Upper lobe of left lung (tissue), 6 donors: ENCODE measurements at regions not wholly inside any gene's neighbourhood (a gene's known extent, or its start where the extent isn't known, plus 50 kb on each side); places are given as distances from the start of the nearest gene placed in this dataset.

ENCODE experiments used
- ATAC-seq, 2 donors: fragments of 200-7000 bp; cut with Tn5 transposase; one replicate each; pipeline ENCODE4 v1.9.1; 2022; ENCODE audit warnings: mild to moderate bottlenecking in 2 of 2, moderate library complexity in 2 of 2; ENCODE audit not compliant: low FRiP score in 2 of 2
- DNase-seq, 2 donors: peaks; one replicate each; pipeline ENCODE4 v3.0.0-alpha.2; 2019 to 2020
- H3K27ac ChIP-seq, 4 donors: fragments of 200-600 bp; sonication (generic); one replicate each; pipeline ENCODE4 v1.5.1; 2016 to 2019
- H3K27me3 ChIP-seq, 4 donors: fragments of 200-600 bp; sonication (generic); one replicate each; pipeline ENCODE4 v1.5.1; 2017 to 2019
- H3K36me3 ChIP-seq, 4 donors: fragments of 200-600 bp; sonication (generic); one replicate each; pipeline ENCODE4 v1.5.1; 2016 to 2019
- H3K4me1 ChIP-seq, 4 donors: fragments of 200-600 bp; sonication (generic); one replicate each; pipeline ENCODE4 v1.5.1; 2018 to 2019
- H3K4me3 ChIP-seq, 4 donors: fragments of 200-600 bp; sonication (generic); one replicate each; pipeline ENCODE4 v1.5.1; 2017 to 2019; ENCODE audit warnings: mild to moderate bottlenecking in 2 of 4, moderate library complexity in 1 of 4
- H3K9me3 ChIP-seq, 4 donors: fragments of 200-600 bp; sonication (generic); one replicate each; pipeline ENCODE4 v1.5.1; 2018 to 2019
- EP300 ChIP-seq, 4 donors: sonication (generic); formaldehyde crosslinking; IDR thresholded peaks; one replicate each; pipeline ENCODE4 v1.5.1; 2017; ENCODE audit warnings: antibody characterized with exemption in 4 of 4, control low read depth in 2 of 4
- POLR2A ChIP-seq, 4 donors: fragments of 450-650 bp; IDR thresholded peaks; one replicate each; pipeline ENCODE4 v1.5.1; 2016 to 2017; ENCODE audit warnings: antibody characterized with exemption in 4 of 4, mild to moderate bottlenecking in 2 of 4
- POLR2AphosphoS5 ChIP-seq, 2 donors: sonication (generic); formaldehyde crosslinking; IDR thresholded peaks; one replicate each; pipeline ENCODE4 v1.5.1; 2017; ENCODE audit warnings: antibody characterized with exemption in 2 of 2
- WGBS, 2 donors: methylation state at CpG; one replicate each; pipeline ENCODE4 v1.1.5; 2017 to 2018; 5-methylcytosine and 5-hydroxymethylcytosine counted together
- TF ChIP-seq, protein P1 (sequence below), 6 experiments: fragments of 450-650 bp in 4 of 6; fragments of 200-600 bp in 2 of 6; sonication (generic) in 2 of 6; IDR thresholded peaks; one replicate each; pipeline ENCODE4 v1.5.1; 2016 to 2019; ENCODE audit warnings: antibody characterized with exemption in 6 of 6
- donor health status: DM: no; HTN: no; CAD: no; lungs with moderate emphysema.
- donor health status: DM: no; HTN: yes; CAD: no; lungs with severe emphysema.

GRCh38 chr22:49586244-49586748 is 241.4 kb downstream of the BRD1 start:
- Histone ChIP-seq H3K36me3 (peaks cover 0 to 4% (median 0%) of the 10 kb centered on the region in 4 donors), H3K4me3 (no peak overlapping the region), H3K9me3 (no peaks in the 10 kb centered on the region), H3K27ac (no peak overlapping the region), H3K27me3 (no peaks in the 10 kb centered on the region), H3K4me1 (peaks cover 0 to 3% (median 0%) of the 10 kb centered on the region in 4 donors)
- no peak for ATAC-seq
- DNase-seq: no peak
- TF ChIP-seq EP300 (IDR thresholded peaks at IDR 0.05) (no peak), POLR2AphosphoS5 (IDR thresholded peaks at IDR 0.05) (no peak), POLR2A (IDR thresholded peaks at IDR 0.05) (no peak)
- TF ChIP-seq, protein P1, sequence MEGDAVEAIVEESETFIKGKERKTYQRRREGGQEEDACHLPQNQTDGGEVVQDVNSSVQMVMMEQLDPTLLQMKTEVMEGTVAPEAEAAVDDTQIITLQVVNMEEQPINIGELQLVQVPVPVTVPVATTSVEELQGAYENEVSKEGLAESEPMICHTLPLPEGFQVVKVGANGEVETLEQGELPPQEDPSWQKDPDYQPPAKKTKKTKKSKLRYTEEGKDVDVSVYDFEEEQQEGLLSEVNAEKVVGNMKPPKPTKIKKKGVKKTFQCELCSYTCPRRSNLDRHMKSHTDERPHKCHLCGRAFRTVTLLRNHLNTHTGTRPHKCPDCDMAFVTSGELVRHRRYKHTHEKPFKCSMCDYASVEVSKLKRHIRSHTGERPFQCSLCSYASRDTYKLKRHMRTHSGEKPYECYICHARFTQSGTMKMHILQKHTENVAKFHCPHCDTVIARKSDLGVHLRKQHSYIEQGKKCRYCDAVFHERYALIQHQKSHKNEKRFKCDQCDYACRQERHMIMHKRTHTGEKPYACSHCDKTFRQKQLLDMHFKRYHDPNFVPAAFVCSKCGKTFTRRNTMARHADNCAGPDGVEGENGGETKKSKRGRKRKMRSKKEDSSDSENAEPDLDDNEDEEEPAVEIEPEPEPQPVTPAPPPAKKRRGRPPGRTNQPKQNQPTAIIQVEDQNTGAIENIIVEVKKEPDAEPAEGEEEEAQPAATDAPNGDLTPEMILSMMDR (IDR thresholded peaks at IDR 0.05): no peak
- WGBS, 2 donors: 78 to 93% methylated on average over 10 to 19 of the region's 20 CpGs

GRCh38 chr22:49585461-49586243 is 242.0 kb downstream of the BRD1 start:
- H3K27ac ChIP-seq: no peak overlapping the region
- ATAC-seq (peak in 1 of 2 donors; percentile 7), DNase-seq (peak in 1 of 2 donors; percentile 46)
- H3K4me1 ChIP-seq: peaks cover 0 to 3% (median 0%) of the 10 kb centered on the region in 4 donors
- H3K27me3 ChIP-seq: no peaks in the 10 kb centered on the region
- H3K36me3 ChIP-seq: peaks cover 0 to 4% (median 0%) of the 10 kb centered on the region in 4 donors
- no peak overlapping the region for H3K4me3 ChIP-seq
- no peaks in the 10 kb centered on the region for H3K9me3 ChIP-seq
- no peak for TF ChIP-seq POLR2AphosphoS5 (IDR thresholded peaks at IDR 0.05)
- no peak for TF ChIP-seq POLR2A (IDR thresholded peaks at IDR 0.05)
- no peak for TF ChIP-seq EP300 (IDR thresholded peaks at IDR 0.05)
- TF ChIP-seq, protein P1 (IDR thresholded peaks at IDR 0.05): no peak
- 85% methylated on average over 18 to 23 of the region's 23 CpGs for WGBS, 2 donors

GRCh38 chr22:49583886-49584505 is 243.7 kb downstream of the BRD1 start:
- no peaks in the 10 kb centered on the region for H3K27me3 ChIP-seq
- peaks cover 0 to 5% (median 2%) of the 10 kb centered on the region in 4 donors for H3K9me3 ChIP-seq
- 96 to 97% methylated on average over 21 to 26 of the region's 26 CpGs for WGBS, 2 donors
- H3K27ac ChIP-seq: no peak overlapping the region
- DNase-seq (peak in 1 of 2 donors; percentile 46), ATAC-seq (no peak)
- H3K4me3 ChIP-seq: no peak overlapping the region
- peaks cover 0 to 4% (median 0%) of the 10 kb centered on the region in 4 donors for H3K36me3 ChIP-seq
- H3K4me1 ChIP-seq: peaks cover 0 to 3% (median 0%) of the 10 kb centered on the region in 4 donors
- TF ChIP-seq EP300 (IDR thresholded peaks at IDR 0.05) (no peak), POLR2A (IDR thresholded peaks at IDR 0.05) (no peak), POLR2AphosphoS5 (IDR thresholded peaks at IDR 0.05) (no peak)
- TF ChIP-seq, protein P1 (IDR thresholded peaks at IDR 0.05): no peak

DNA sequence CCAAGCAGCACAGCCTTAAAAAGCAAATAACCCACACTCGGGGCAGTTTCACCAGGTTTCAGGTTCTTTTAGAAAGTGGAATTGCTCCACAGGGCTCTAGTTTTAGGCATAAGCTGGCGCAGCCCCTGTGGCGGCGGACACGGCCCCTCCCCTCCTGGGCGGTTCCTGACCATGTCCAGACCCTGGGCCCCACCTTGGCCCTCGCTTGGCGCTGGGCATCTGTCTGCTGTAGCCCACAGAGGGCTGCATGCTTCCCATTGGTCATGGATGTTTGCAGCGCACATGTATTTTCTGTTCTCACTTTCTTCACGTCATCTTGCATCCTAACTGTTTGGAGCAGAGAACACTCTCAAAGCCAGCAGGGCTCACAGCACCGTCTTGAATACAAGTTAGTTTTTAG is 244.3 kb downstream of the BRD1 start:
- ATAC-seq (no peak), DNase-seq (peak in 1 of 2 donors; percentile 46)
- no peaks in the 10 kb centered on the region for H3K27me3 ChIP-seq
- no peak overlapping the region for H3K4me3 ChIP-seq
- H3K27ac ChIP-seq: no peak overlapping the region
- H3K36me3 ChIP-seq: peaks cover 0 to 4% (median 0%) of the 10 kb centered on the region in 4 donors
- peaks cover 0 to 3% (median 0%) of the 10 kb centered on the region in 4 donors for H3K4me1 ChIP-seq
- TF ChIP-seq POLR2A (IDR thresholded peaks at IDR 0.05): no peak
- TF ChIP-seq POLR2AphosphoS5 (IDR thresholded peaks at IDR 0.05): no peak
- TF ChIP-seq EP300 (IDR thresholded peaks at IDR 0.05): no peak
- TF ChIP-seq, protein P1 (IDR thresholded peaks at IDR 0.05): no peak
- peaks cover 0 to 5% (median 2%) of the 10 kb centered on the region in 4 donors for H3K9me3 ChIP-seq
- WGBS, 2 donors: 79 to 91% methylated on average over 10 to 11 of the region's 11 CpGs
